ENCODE measurements at regions not wholly inside any gene's neighbourhood (a gene's known extent, or its start where the extent isn't known, plus 50 kb on each side); places are given as distances from the start of the nearest gene placed in this dataset.

- no peaks in the 10 kb centered on the region for H3K9me3 ChIP-seq (ENCODE audit: low read depth)
- TF ChIP-seq EZH2 (IDR thresholded peaks at IDR 0.05; ENCODE audit: borderline replicate concordance) (no peak), EZH2phosphoT487 (IDR thresholded peaks at IDR 0.05; ENCODE audit: low read depth, severe bottlenecking, unreplicated experiment) (no peak)
- TF ChIP-seq, protein P1, sequence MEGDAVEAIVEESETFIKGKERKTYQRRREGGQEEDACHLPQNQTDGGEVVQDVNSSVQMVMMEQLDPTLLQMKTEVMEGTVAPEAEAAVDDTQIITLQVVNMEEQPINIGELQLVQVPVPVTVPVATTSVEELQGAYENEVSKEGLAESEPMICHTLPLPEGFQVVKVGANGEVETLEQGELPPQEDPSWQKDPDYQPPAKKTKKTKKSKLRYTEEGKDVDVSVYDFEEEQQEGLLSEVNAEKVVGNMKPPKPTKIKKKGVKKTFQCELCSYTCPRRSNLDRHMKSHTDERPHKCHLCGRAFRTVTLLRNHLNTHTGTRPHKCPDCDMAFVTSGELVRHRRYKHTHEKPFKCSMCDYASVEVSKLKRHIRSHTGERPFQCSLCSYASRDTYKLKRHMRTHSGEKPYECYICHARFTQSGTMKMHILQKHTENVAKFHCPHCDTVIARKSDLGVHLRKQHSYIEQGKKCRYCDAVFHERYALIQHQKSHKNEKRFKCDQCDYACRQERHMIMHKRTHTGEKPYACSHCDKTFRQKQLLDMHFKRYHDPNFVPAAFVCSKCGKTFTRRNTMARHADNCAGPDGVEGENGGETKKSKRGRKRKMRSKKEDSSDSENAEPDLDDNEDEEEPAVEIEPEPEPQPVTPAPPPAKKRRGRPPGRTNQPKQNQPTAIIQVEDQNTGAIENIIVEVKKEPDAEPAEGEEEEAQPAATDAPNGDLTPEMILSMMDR (IDR thresholded peaks at IDR 0.05; ENCODE audit: poor library complexity) = no peak
- no peak for DNase-seq (ENCODE audit: low spot score)
- 85% methylated on average over 2 of the region's 2 CpGs for WGBS (ENCODE audit: low lambda C conversion rate, missing lambda C conversion rate)
- no peaks in the 10 kb centered on the region for H3K27me3 ChIP-seq
- H3K27ac ChIP-seq = no peak overlapping the region
- H3K36me3 ChIP-seq (replicated peaks; ENCODE audit: insufficient read depth, low read depth) = no peaks in the 10 kb centered on the region
- no peaks in the 10 kb centered on the region for H4K20me1 ChIP-seq (ENCODE audit: insufficient read depth, poor library complexity, severe bottlenecking)
- no peak overlapping the region for H3K4me2 ChIP-seq
- no peaks in the 10 kb centered on the region for H3K9me2 ChIP-seq (replicated peaks; ENCODE audit: insufficient read depth)
- H3K4me3 ChIP-seq = no peak overlapping the region
- no peaks in the 10 kb centered on the region for H3K4me1 ChIP-seq (ENCODE audit: insufficient read depth)
- no peak overlapping the region for H2AFZ ChIP-seq
- H3K79me2 ChIP-seq = no peaks in the 10 kb centered on the region
Measured at GRCh38 chr6:6470123-6470522, 118.4 kb upstream of the LY86 start.

GRCh38 chr6:6471276-6471675 is 117.2 kb upstream of the LY86 start:
- H3K27me3 ChIP-seq = no peaks in the 10 kb centered on the region
- DNase-seq (ENCODE audit: low spot score) = no peak
- no peaks in the 10 kb centered on the region for H3K36me3 ChIP-seq (replicated peaks; ENCODE audit: insufficient read depth, low read depth)
- H4K20me1 ChIP-seq (ENCODE audit: insufficient read depth, poor library complexity, severe bottlenecking) = no peaks in the 10 kb centered on the region
- H3K9me2 ChIP-seq (replicated peaks; ENCODE audit: insufficient read depth) = no peaks in the 10 kb centered on the region
- H3K9me3 ChIP-seq (ENCODE audit: low read depth) = no peaks in the 10 kb centered on the region
- no peak overlapping the region for H3K4me3 ChIP-seq
- no peak overlapping the region for H2AFZ ChIP-seq
- 94% methylated on average over 3 of the region's 3 CpGs for WGBS (ENCODE audit: low lambda C conversion rate, missing lambda C conversion rate)
- H3K79me2 ChIP-seq = no peaks in the 10 kb centered on the region
- H3K4me2 ChIP-seq = no peak overlapping the region
- H3K4me1 ChIP-seq (ENCODE audit: insufficient read depth) = no peaks in the 10 kb centered on the region
- no peak overlapping the region for H3K27ac ChIP-seq
- TF ChIP-seq, protein P1 (IDR thresholded peaks at IDR 0.05; ENCODE audit: poor library complexity) = no peak
- TF ChIP-seq EZH2 (IDR thresholded peaks at IDR 0.05; ENCODE audit: borderline replicate concordance) = no peak
- TF ChIP-seq EZH2phosphoT487 (IDR thresholded peaks at IDR 0.05; ENCODE audit: low read depth, severe bottlenecking, unreplicated experiment) = no peak

GRCh38 chr6:6474170-6474920 is 114.2 kb upstream of the LY86 start:
- Histone ChIP-seq H3K9me2 (replicated peaks; ENCODE audit: insufficient read depth) (no peaks in the 10 kb centered on the region), H4K20me1 (ENCODE audit: insufficient read depth, poor library complexity, severe bottlenecking) (no peaks in the 10 kb centered on the region), H3K36me3 (replicated peaks; ENCODE audit: insufficient read depth, low read depth) (no peaks in the 10 kb centered on the region), H3K4me3 (no peak overlapping the region), H2AFZ (no peak overlapping the region), H3K4me1 (ENCODE audit: insufficient read depth) (no peaks in the 10 kb centered on the region), H3K9me3 (ENCODE audit: low read depth) (no peaks in the 10 kb centered on the region), H3K4me2 (no peak overlapping the region), H3K27ac (no peak overlapping the region), H3K79me2 (no peaks in the 10 kb centered on the region), H3K27me3 (no peaks in the 10 kb centered on the region)
- 74% methylated on average over 11 of the region's 11 CpGs for WGBS (ENCODE audit: low lambda C conversion rate, missing lambda C conversion rate)
- TF ChIP-seq EZH2 (IDR thresholded peaks at IDR 0.05; ENCODE audit: borderline replicate concordance) = no peak
- no peak for DNase-seq (ENCODE audit: low spot score)

DNA sequence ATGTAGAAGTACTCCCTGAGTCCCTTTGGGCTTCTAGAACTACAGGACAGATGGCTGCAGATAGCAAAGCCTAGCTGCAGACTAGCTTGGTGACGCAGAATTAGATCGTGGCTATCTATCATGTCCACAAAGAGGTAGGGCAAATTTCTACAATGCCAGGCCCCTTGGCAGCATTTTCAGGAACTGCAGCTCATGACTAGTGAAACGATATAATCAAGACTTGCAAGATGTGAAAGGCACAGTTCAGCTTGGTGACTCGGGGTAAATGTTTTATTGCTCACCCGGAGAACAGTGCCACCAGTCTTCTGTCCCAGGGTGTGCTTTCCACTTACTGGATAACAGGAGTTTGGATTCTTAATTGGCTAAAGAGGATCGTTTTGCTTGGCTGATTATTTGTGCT is 108.7 kb upstream of the LY86 start:
- H3K4me3 ChIP-seq = no peak overlapping the region
- H3K4me1 ChIP-seq (ENCODE audit: insufficient read depth) = no peaks in the 10 kb centered on the region
- TF ChIP-seq EZH2phosphoT487 (IDR thresholded peaks at IDR 0.05; ENCODE audit: low read depth, severe bottlenecking, unreplicated experiment) (no peak), EZH2 (IDR thresholded peaks at IDR 0.05; ENCODE audit: borderline replicate concordance) (no peak)
- TF ChIP-seq, protein P1 (IDR thresholded peaks at IDR 0.05; ENCODE audit: poor library complexity) = no peak
- no peaks in the 10 kb centered on the region for H4K20me1 ChIP-seq (ENCODE audit: insufficient read depth, poor library complexity, severe bottlenecking)
- DNase-seq (ENCODE audit: low spot score) = no peak
- no peaks in the 10 kb centered on the region for H3K36me3 ChIP-seq (replicated peaks; ENCODE audit: insufficient read depth, low read depth)
- H3K9me2 ChIP-seq (replicated peaks; ENCODE audit: insufficient read depth) = no peaks in the 10 kb centered on the region
- no peaks in the 10 kb centered on the region for H3K79me2 ChIP-seq
- no peak overlapping the region for H2AFZ ChIP-seq
- H3K27me3 ChIP-seq = no peaks in the 10 kb centered on the region
- no peak overlapping the region for H3K27ac ChIP-seq
- WGBS (ENCODE audit: low lambda C conversion rate, missing lambda C conversion rate) = 80% methylated on average over 6 of the region's 6 CpGs
- H3K4me2 ChIP-seq = no peak overlapping the region
- no peaks in the 10 kb centered on the region for H3K9me3 ChIP-seq (ENCODE audit: low read depth)

Data from hepatocyte (in vitro differentiated cells).